ENCODE measurements at regions not wholly inside any gene's neighbourhood (a gene's known extent, or its start where the extent isn't known, plus 50 kb on each side); places are given as distances from the start of the nearest gene placed in this dataset.

DNA sequence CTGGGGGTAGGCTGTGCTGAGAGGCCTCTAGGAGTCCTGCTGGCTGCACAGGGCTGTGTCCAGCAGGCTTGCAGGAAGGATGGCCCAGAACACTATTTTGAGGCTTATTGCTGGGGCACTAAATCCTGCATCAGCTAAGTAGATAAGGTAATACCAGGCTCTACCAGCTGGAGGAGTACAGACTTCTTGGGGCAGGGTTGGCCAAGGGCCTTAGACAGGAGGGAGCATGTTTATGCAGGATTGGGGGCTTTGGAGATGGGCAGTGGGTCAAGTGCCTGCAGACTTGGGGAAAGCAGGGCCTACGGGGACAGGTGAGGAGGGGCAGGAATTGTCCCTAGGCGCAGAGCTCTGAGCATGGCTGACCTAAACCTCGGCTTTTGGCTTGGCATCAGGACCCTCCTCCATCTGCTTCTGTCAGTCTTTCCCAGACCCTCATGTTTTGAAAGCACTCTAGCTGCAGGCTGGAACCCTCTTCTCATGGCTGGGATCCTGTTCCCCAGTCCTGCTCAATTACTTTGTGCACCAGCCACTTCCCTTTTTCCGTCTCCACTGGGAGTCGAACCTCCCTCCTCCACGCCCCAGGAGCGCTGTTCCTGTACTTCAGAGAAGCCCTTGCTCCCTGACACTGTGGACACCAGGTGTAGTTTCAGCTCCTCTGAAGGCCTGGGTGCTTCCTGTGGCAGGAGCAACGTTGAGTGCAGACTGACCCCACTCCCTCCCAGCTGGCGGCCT is 61.0 kb upstream of the SPTLC1 start:
- Histone ChIP-seq H3K14ac (ENCODE audit: insufficient read length) (no peak overlapping the region), H3K36me3 (ENCODE audit: control insufficient read depth in 2 of 4, insufficient read depth in 4 of 4, low read length in 3 of 4) (no peaks in the 10 kb centered on the region), H3K4me1 (replicated peaks in 1 of 4; ENCODE audit: control insufficient read depth in 3 of 4, insufficient read depth in 4 of 4, low read length in 3 of 4) (peaks cover 0 to 4% (median 0%) of the 10 kb centered on the region in 4 experiments; a peak in 1 of 7 replicates), H2BK15ac (ENCODE audit: low read length) (no peak overlapping the region), H4K20me1 (replicated peaks in 1 of 2; ENCODE audit: control insufficient read depth in 1 of 2, insufficient read depth in 2 of 2, low read length in 2 of 2) (no peaks in the 10 kb centered on the region), H3K79me1 (ENCODE audit: low read depth, low read length) (no peaks in the 10 kb centered on the region; the same call in 1 of the 2 replicates), H3K4me2 (ENCODE audit: insufficient read depth in 1 of 2, low read depth in 2 of 2, low read length in 2 of 2) (no peak overlapping the region), H2BK20ac (ENCODE audit: low read length) (peak overlapping the region; percentile 61; the same call in 1 of the 2 replicates), H3K18ac (ENCODE audit: extremely low read depth, low read length) (no peak overlapping the region; the same call in 1 of the 2 replicates), H4K91ac (replicated peaks; ENCODE audit: insufficient read length, low read length) (no peak overlapping the region), H3K9me3 (ENCODE audit: insufficient read depth in 2 of 2, low read depth in 1 of 2, low read length in 1 of 2) (peaks cover 2 to 13% of the 10 kb centered on the region in 2 experiments; a peak in 2 of 4 replicates), H3K9ac (replicated peaks in 1 of 4; ENCODE audit: extremely low read depth in 1 of 4, low read depth in 3 of 4, low read length in 3 of 4) (no peak overlapping the region), H3K4ac (replicated peaks; ENCODE audit: insufficient read length, low read depth, low read length) (no peak overlapping the region), H2BK5ac (ENCODE audit: low read depth, low read length) (no peak overlapping the region), H3K4me3 (ENCODE audit: extremely low read depth in 1 of 4, insufficient read depth in 2 of 4, low read depth in 3 of 4, low read length in 4 of 4) (no peak overlapping the region), H2AFZ (ENCODE audit: low read length) (0 out of 2 replicates have a peak overlapping the region, but pooled peaks have one; percentile 57), H4K5ac (ENCODE audit: insufficient read length, low read depth, low read length) (no peak overlapping the region), H3K27ac (ENCODE audit: low read depth, low read length) (no peak overlapping the region), H3K23ac (ENCODE audit: insufficient read length) (no peak overlapping the region), H3K23me2 (ENCODE audit: low read depth, low read length) (no peaks in the 10 kb centered on the region), H3K79me2 (ENCODE audit: control insufficient read depth in 1 of 2, insufficient read depth in 2 of 2, low read length in 2 of 2) (no peaks in the 10 kb centered on the region), H2BK120ac (replicated peaks; ENCODE audit: low read depth, low read length) (no peak overlapping the region), H2AK5ac (ENCODE audit: low read depth, low read length) (no peak overlapping the region), H3K27me3 (replicated peaks in 1 of 4; ENCODE audit: control insufficient read depth in 3 of 4, extremely low read depth in 1 of 4, insufficient read depth in 3 of 4, low read length in 3 of 4) (no peaks in the 10 kb centered on the region), H2BK12ac (ENCODE audit: low read depth, low read length) (peak overlapping the region; percentile 23; the same call in 1 of the 2 replicates), H3K56ac (replicated peaks; ENCODE audit: insufficient read length, low read depth, low read length) (no peak overlapping the region), H4K8ac (ENCODE audit: extremely low read depth, insufficient read depth, low read length) (no peak overlapping the region)
- POLR2A ChIA-PET (ENCODE audit: partially characterized antibody), result interaction anchor here (1.2 kb wide), 1 partner anchor 38 kb away, joined by 4 read pairs; no protein-coding TSS in a partner anchor
- 86% methylated on average over 9 of the region's 9 CpGs; no CpG with 5 or more reads in 1 of the 2 experiments for WGBS, 2 experiments (ENCODE audit: extremely low coverage in 1 of 2, insufficient coverage in 1 of 2, insufficient read length in 1 of 2, insufficient replicate concordance in 2 of 2, low coverage in 1 of 2, low lambda C conversion rate in 2 of 2, missing lambda C conversion rate in 1 of 2)
- no peak for TF ChIP-seq SAP30 (IDR thresholded peaks at IDR 0.05; ENCODE audit: insufficient read depth, insufficient replicate concordance, low read length)
- TF ChIP-seq, protein P1, sequence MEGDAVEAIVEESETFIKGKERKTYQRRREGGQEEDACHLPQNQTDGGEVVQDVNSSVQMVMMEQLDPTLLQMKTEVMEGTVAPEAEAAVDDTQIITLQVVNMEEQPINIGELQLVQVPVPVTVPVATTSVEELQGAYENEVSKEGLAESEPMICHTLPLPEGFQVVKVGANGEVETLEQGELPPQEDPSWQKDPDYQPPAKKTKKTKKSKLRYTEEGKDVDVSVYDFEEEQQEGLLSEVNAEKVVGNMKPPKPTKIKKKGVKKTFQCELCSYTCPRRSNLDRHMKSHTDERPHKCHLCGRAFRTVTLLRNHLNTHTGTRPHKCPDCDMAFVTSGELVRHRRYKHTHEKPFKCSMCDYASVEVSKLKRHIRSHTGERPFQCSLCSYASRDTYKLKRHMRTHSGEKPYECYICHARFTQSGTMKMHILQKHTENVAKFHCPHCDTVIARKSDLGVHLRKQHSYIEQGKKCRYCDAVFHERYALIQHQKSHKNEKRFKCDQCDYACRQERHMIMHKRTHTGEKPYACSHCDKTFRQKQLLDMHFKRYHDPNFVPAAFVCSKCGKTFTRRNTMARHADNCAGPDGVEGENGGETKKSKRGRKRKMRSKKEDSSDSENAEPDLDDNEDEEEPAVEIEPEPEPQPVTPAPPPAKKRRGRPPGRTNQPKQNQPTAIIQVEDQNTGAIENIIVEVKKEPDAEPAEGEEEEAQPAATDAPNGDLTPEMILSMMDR (IDR thresholded peaks at IDR 0.05; ENCODE audit: control extremely low read depth in 1 of 3, insufficient read depth in 1 of 3, low read depth in 1 of 3, low read length in 3 of 3), result peak; percentile 21 to 69 (median 40)
- no peak for TF ChIP-seq CBX8 (IDR thresholded peaks at IDR 0.05; ENCODE audit: borderline replicate concordance, low read depth, low read length)
- TF ChIP-seq RAD21 (IDR thresholded peaks at IDR 0.05 in 1 of 2, conservative IDR thresholded peaks at IDR 0.05 in 1 of 2; ENCODE audit: low read depth in 2 of 2, low read length in 2 of 2), result peak; percentile 51 to 65
- no peak for TF ChIP-seq GTF2F1 (IDR thresholded peaks at IDR 0.05; ENCODE audit: borderline replicate concordance, low read depth, low read length)
- FAIRE-seq, result peak; percentile 32
- CTCF ChIA-PET (ENCODE audit: partially characterized antibody), result interaction anchor here (0.6 to 9.0 kb wide), 24 partner anchors 8 to 426 kb away, joined by 3 to 100 read pairs (median 4); no protein-coding TSS in a partner anchor
- no peak for DNase-seq (ENCODE audit: low read depth in 1 of 2, low spot score in 2 of 2)

Measured in H1 (cell line).